GM21825 (cell line): ENCODE measurements at regions not wholly inside any gene's neighbourhood (a gene's known extent, or its start where the extent isn't known, plus 50 kb on each side); places are given as distances from the start of the nearest gene placed in this dataset.

Source experiments
- ATAC-seq: cut with Tn5 transposase; IDR thresholded peaks from one replicate; pipeline ENCODE4 v1.9.1; 2021; ENCODE audit warnings: mild to moderate bottlenecking, moderate library complexity; ENCODE audit not compliant: unreplicated experiment

GRCh38 chr13:61039302-61039701, 376.3 kb downstream of the PCDH20 start:
- no peak for ATAC-seq

- no peak for ATAC-seq
These were observed 378.9 kb downstream of the PCDH20 start for GRCh38 chr13:61036715-61037114.

- no peak for ATAC-seq
These were observed 385.2 kb downstream of the PCDH20 start for GRCh38 chr13:61030445-61030844.

- no peak for ATAC-seq
These were observed 386.6 kb downstream of the PCDH20 start for GRCh38 chr13:61029064-61029463.

GRCh38 chr13:61024046-61024445, 391.6 kb downstream of the PCDH20 start:
- ATAC-seq: no peak

GRCh38 chr13:61021838-61022237, 393.8 kb downstream of the PCDH20 start:
- no peak for ATAC-seq

GRCh38 chr13:61013796-61014195, 401.9 kb downstream of the PCDH20 start:
- no peak for ATAC-seq

- ATAC-seq: no peak
These were observed 405.3 kb downstream of the PCDH20 start for GRCh38 chr13:61010358-61010757.

- no peak for ATAC-seq
These were observed 413.0 kb downstream of the PCDH20 start for GRCh38 chr13:61002686-61003085.

GRCh38 chr13:60990032-60990733, 425.5 kb downstream of the PCDH20 start:
- ATAC-seq: no peak

- no peak for ATAC-seq
These were observed 429.3 kb downstream of the PCDH20 start for GRCh38 chr13:60986301-60986700.

GRCh38 chr13:60981407-60981806, 434.2 kb downstream of the PCDH20 start:
- no peak for ATAC-seq

- no peak for ATAC-seq
These were observed 439.3 kb downstream of the PCDH20 start for GRCh38 chr13:60976367-60976766.

- ATAC-seq: no peak
These were observed 441.4 kb downstream of the PCDH20 start for GRCh38 chr13:60974296-60974695.

- ATAC-seq: no peak
These were observed 442.1 kb downstream of the PCDH20 start for GRCh38 chr13:60973529-60973928.

- no peak for ATAC-seq
These were observed 444.9 kb downstream of the PCDH20 start for GRCh38 chr13:60970736-60971135.

- no peak for ATAC-seq
These were observed 446.0 kb downstream of the PCDH20 start for GRCh38 chr13:60969656-60970055.

GRCh38 chr13:60959427-60959826, 456.2 kb downstream of the PCDH20 start:
- no peak for ATAC-seq

GRCh38 chr13:60957816-60958215, 457.8 kb downstream of the PCDH20 start:
- ATAC-seq: no peak

- ATAC-seq: no peak
These were observed 470.3 kb downstream of the PCDH20 start for GRCh38 chr13:60945396-60945795.

- no peak for ATAC-seq
These were observed 470.8 kb downstream of the PCDH20 start for GRCh38 chr13:60944863-60945262.

GRCh38 chr13:60944016-60944415, 471.6 kb downstream of the PCDH20 start:
- ATAC-seq: no peak

GRCh38 chr13:60936281-60936680, 479.4 kb downstream of the PCDH20 start:
- ATAC-seq: no peak
